ENCODE measurements at regions not wholly inside any gene's neighbourhood (a gene's known extent, or its start where the extent isn't known, plus 50 kb on each side); places are given as distances from the start of the nearest gene placed in this dataset.

GRCh38 chr6:170050591-170051041 is 240.3 kb downstream of the DLL1 start:
- no peak for TF ChIP-seq FOXJ3 (CRISPR knock-in tag; IDR thresholded peaks at IDR 0.05; ENCODE audit: borderline replicate concordance)
- TF ChIP-seq ATF3 (CRISPR knock-in tag; conservative IDR thresholded peaks at IDR 0.05): no peak
- no peak for TF ChIP-seq CTCF (IDR thresholded peaks at IDR 0.05)
- TF ChIP-seq MAX (CRISPR knock-in tag; IDR thresholded peaks at IDR 0.05): no peak
- TF ChIP-seq TP53 (CRISPR knock-in tag; IDR thresholded peaks at IDR 0.05): no peak
- no peak for TF ChIP-seq IRF1 (CRISPR knock-in tag; IDR thresholded peaks at IDR 0.05)
- TF ChIP-seq CBFB (CRISPR knock-in tag; IDR thresholded peaks at IDR 0.05; ENCODE audit: low read depth): no peak
- no peak for TF ChIP-seq PRRX2 (CRISPR knock-in tag; IDR thresholded peaks at IDR 0.05)
- TF ChIP-seq AFF4 (CRISPR knock-in tag; IDR thresholded peaks at IDR 0.05; ENCODE audit: borderline replicate concordance): no peak
- TF ChIP-seq ZNF121 (CRISPR knock-in tag; IDR thresholded peaks at IDR 0.05): no peak
- TF ChIP-seq CREM (CRISPR knock-in tag; IDR thresholded peaks at IDR 0.05): no peak

Measured in WTC11 (cell line).